HepG2 (cell line): ENCODE measurements at regions not wholly inside any gene's neighbourhood (a gene's known extent, or its start where the extent isn't known, plus 50 kb on each side); places are given as distances from the start of the nearest gene placed in this dataset.

Source experiments
- ATAC-seq: fragments of 200-7000 bp; cut with Tn5 transposase; 3 replicates; pipeline ENCODE4 v1.9.1; 2020; ENCODE audit warnings: mild to moderate bottlenecking, moderate library complexity
- BruUV-seq: library from RNA; stranded (reverse); fragments of 400-500 nt; replicated peaks from 2 replicates; lab custom pipeline; 2021; lab: Mats Ljungman, UMichigan
- CTCF ChIA-PET: fragments of 300-600 bp; formaldehyde crosslinking; extraction: SDS; loops from one replicate; lab custom pipeline; 2021; ENCODE audit warnings: low total read pairs, inconsistent platforms, low intra/inter-chr PET ratio; lab: Yijun Ruan, JAX
- POLR2A ChIA-PET: fragments of 350-600 bp; sonication (Branson Sonifier 250); formaldehyde crosslinking; loops from one replicate; lab custom pipeline; 2020; ENCODE audit warnings: antibody characterized with exemption, inconsistent platforms; lab: Yijun Ruan, JAX
- DNase-seq: peaks from one replicate; pipeline ENCODE4 v3.0.0-alpha.2; 2015; ENCODE audit warnings: low spot score
- FAIRE-seq: peaks from 3 replicates; lab custom pipeline; 2011; peaks lifted over from hg19 to GRCh38; lab: Jason Lieb, UNC
- H2AFZ ChIP-seq: one replicate; pipeline ENCODE4 v1.6.1; 2011; ENCODE audit warnings: low read length, inconsistent platforms
- H3K27ac ChIP-seq: fragments of 300-600 bp; 3 replicates; pipeline ENCODE4 v1.8.0; 2011; ENCODE audit warnings: mixed run types, mild to moderate bottlenecking, mixed read lengths, low read length, inconsistent platforms; ENCODE audit not compliant: insufficient read depth; ENCODE audit errors: extremely low read length
- H3K27me3 ChIP-seq, 2 experiments: fragments of 200-600 bp in 1 of 2; 2 replicates in 1 of 2; 3 replicates in 1 of 2; pipeline versions ENCODE4 v1.6.0 to v1.8.0; 2011; ENCODE audit warnings: low read length in 2 of 2, mild to moderate bottlenecking in 2 of 2, moderate library complexity in 2 of 2, inconsistent platforms in 1 of 2; ENCODE audit not compliant: insufficient read depth in 2 of 2, control insufficient read depth in 1 of 2
- H3K36me3 ChIP-seq, 2 experiments: fragments of 200-600 bp in 1 of 2; replicated peaks in 1 of 2; 2 replicates in 1 of 2; 3 replicates in 1 of 2; pipeline versions ENCODE4 v1.5.1 to v1.8.0; 2011; ENCODE audit warnings: low read length in 2 of 2, inconsistent platforms in 1 of 2; ENCODE audit not compliant: insufficient read depth in 2 of 2, control insufficient read depth in 1 of 2
- H3K4me1 ChIP-seq: 2 replicates; pipeline ENCODE4 v1.5.1; 2012; ENCODE audit warnings: low read length, inconsistent platforms; ENCODE audit not compliant: insufficient read depth
- H3K4me2 ChIP-seq: 2 replicates; pipeline ENCODE4 v1.6.0; 2011; ENCODE audit warnings: low read depth, low read length, inconsistent platforms
- H3K4me3 ChIP-seq, 3 experiments: fragments of 200-600 bp in 1 of 3; sonication (generic), shearing (Covaris generic) in 1 of 3; replicated peaks in 1 of 3; 2 replicates each; pipeline ENCODE4 v1.5.1; 2011 to 2016; ENCODE audit warnings: low read length in 3 of 3, inconsistent platforms in 2 of 3, low read depth in 2 of 3, mild to moderate bottlenecking in 2 of 3, control low read depth in 1 of 3, mixed read lengths in 1 of 3; ENCODE audit not compliant: insufficient read depth in 1 of 3
- H3K79me2 ChIP-seq: one replicate; pipeline ENCODE4 v1.6.1; 2011; ENCODE audit warnings: low read length, inconsistent platforms; ENCODE audit not compliant: insufficient read depth
- H3K9ac ChIP-seq: 2 replicates; pipeline ENCODE4 v1.6.0; 2011; ENCODE audit warnings: mild to moderate bottlenecking, low read depth, low read length, inconsistent platforms; ENCODE audit not compliant: insufficient read depth
- H3K9me3 ChIP-seq: 2 replicates; pipeline ENCODE4 v1.5.1; 2012; ENCODE audit warnings: mild to moderate bottlenecking, low read length
- H4K20me1 ChIP-seq: 2 replicates; pipeline ENCODE4 v1.6.0; 2011; ENCODE audit warnings: inconsistent platforms, mild to moderate bottlenecking, low read length, moderate library complexity; ENCODE audit not compliant: insufficient read depth
- BRF2 ChIP-seq: sonication (generic); formaldehyde crosslinking; IDR thresholded peaks from 2 replicates; pipeline ENCODE4 v1.8.1; 2022; ENCODE audit warnings: mild to moderate bottlenecking, missing genetic modification reagents
- CBX1 ChIP-seq: IDR thresholded peaks from one replicate; pipeline ENCODE4 v1.6.1; 2016; ENCODE audit warnings: antibody characterized with exemption, low read depth
- FOSL2 ChIP-seq: sonication (generic); formaldehyde crosslinking; IDR thresholded peaks from 2 replicates; pipeline ENCODE4 v1.4.0; 2020; ENCODE audit warnings: missing genetic modification reagents
- FOXO1 ChIP-seq: sonication (generic); formaldehyde crosslinking; IDR thresholded peaks from 2 replicates; pipeline ENCODE4 v1.4.0; 2020; ENCODE audit warnings: missing genetic modification reagents
- GATAD1 ChIP-seq: IDR thresholded peaks from 2 replicates; pipeline ENCODE4 v1.6.1; 2016; ENCODE audit warnings: missing genetic modification reagents, missing compliant biosample characterization
- STAT5B ChIP-seq: sonication (generic); formaldehyde crosslinking; IDR thresholded peaks from 2 replicates; pipeline ENCODE4 v1.4.0; 2020; ENCODE audit warnings: missing genetic modification reagents
- TEAD3 ChIP-seq: optimal IDR thresholded peaks from 2 replicates; pipeline ENCODE3; 2016; ENCODE audit warnings: borderline replicate concordance
- THYN1 ChIP-seq: sonication (generic); formaldehyde crosslinking; IDR thresholded peaks from 2 replicates; pipeline ENCODE4 v1.8.1; 2023; ENCODE audit warnings: low read depth, mild to moderate bottlenecking, moderate library complexity, missing genetic modification reagents, borderline replicate concordance
- ZNF264 ChIP-seq: sonication (generic); formaldehyde crosslinking; IDR thresholded peaks from 2 replicates; pipeline ENCODE4 v1.4.0; 2020; ENCODE audit warnings: missing genetic modification reagents
- ZNF512B ChIP-seq: sonication (generic); formaldehyde crosslinking; IDR thresholded peaks from 2 replicates; pipeline ENCODE4 v1.5.1; 2020; ENCODE audit warnings: missing genetic modification reagents, mild to moderate bottlenecking, borderline replicate concordance
- WGBS: methylation state at CpG from one replicate; pipeline ENCODE4 v1.1.6; 2017; ENCODE audit warnings: low lambda C conversion rate; 5-methylcytosine and 5-hydroxymethylcytosine counted together
- in situ Hi-C: cut with HindIII; loops from 2 replicates; pipeline ENCODE4 v1.10.0; 2017; ENCODE audit warnings: low pct_unique_long_range_greater_than_20kb; ENCODE audit not compliant: extremely low pct_ligation_motif_present
- intact Hi-C: fragments of 100-400 bp; cut with micrococcal nuclease; formaldehyde crosslinking; loops from one replicate; pipeline ENCODE4 v1.10.0; 2022; ENCODE audit not compliant: unreplicated experiment

- peaks cover 2% of the 10 kb centered on the region; the same call in 1 of the 2 replicates for H3K9me3 ChIP-seq
- no peak for ATAC-seq
- WGBS, result 0% methylated on average over 3 of the region's 3 CpGs
- H3K4me2 ChIP-seq, result no peak overlapping the region
- peaks cover 18% of the 10 kb centered on the region for H3K4me1 ChIP-seq
- FAIRE-seq, result no peak
- no peak overlapping the region for H3K27ac ChIP-seq
- H3K79me2 ChIP-seq, result no peaks in the 10 kb centered on the region
- no peak overlapping the region for H2AFZ ChIP-seq
- no peak for DNase-seq
- BruUV-seq, result no TSS peak
- intact Hi-C loops (loop anchor here (10.0 kb wide), 1 partner anchor 46 kb away; no protein-coding TSS in a partner anchor), in situ Hi-C loops (no loop called here)
- no peaks in the 10 kb centered on the region for H3K36me3 ChIP-seq
- H3K9ac ChIP-seq, result no peak overlapping the region
- CTCF ChIA-PET, result no interaction called here
- TF ChIP-seq ZNF512B (CRISPR knock-in tag), result no peak
- TF ChIP-seq STAT5B (CRISPR knock-in tag), result no peak
- no peak for TF ChIP-seq CBX1
- no peaks in the 10 kb centered on the region for H4K20me1 ChIP-seq
- H3K4me3 ChIP-seq, result no peak overlapping the region
- POLR2A ChIA-PET, result no interaction called here
- H3K27me3 ChIP-seq, result no peaks in the 10 kb centered on the region
These were observed 167.0 kb downstream of the MDFIC start for GRCh38 chr7:115088893-115089292.

- Histone ChIP-seq H3K79me2 (no peaks in the 10 kb centered on the region), H3K9ac (no peak overlapping the region), H4K20me1 (no peaks in the 10 kb centered on the region), H3K27me3 (no peaks in the 10 kb centered on the region), H3K36me3 (no peaks in the 10 kb centered on the region), H2AFZ (no peak overlapping the region), H3K4me3 (no peak overlapping the region), H3K9me3 (peaks cover 7% of the 10 kb centered on the region; the same call in 1 of the 2 replicates), H3K4me1 (peaks cover 17% of the 10 kb centered on the region), H3K27ac (no peak overlapping the region), H3K4me2 (no peak overlapping the region)
- DNase-seq (peak; percentile 31), ATAC-seq (no peak), FAIRE-seq (no peak)
- WGBS, result 35% methylated on average over 2 of the region's 2 CpGs
- CTCF ChIA-PET, result no interaction called here
- intact Hi-C loops (loop anchor here (10.0 kb wide), 1 partner anchor 47 kb away; no protein-coding TSS in a partner anchor), in situ Hi-C loops (no loop called here)
- no TSS peak for BruUV-seq
- POLR2A ChIA-PET, result no interaction called here
- TF ChIP-seq ZNF264, result no peak
- TF ChIP-seq FOXO1 (CRISPR knock-in tag), result no peak
- TF ChIP-seq GATAD1, result no peak
- no peak for TF ChIP-seq THYN1 (CRISPR knock-in tag)
- no peak for TF ChIP-seq BRF2 (CRISPR knock-in tag)
- TF ChIP-seq FOSL2 (CRISPR knock-in tag), result peak; percentile 61
- peak; percentile 34 for TF ChIP-seq TEAD3 (CRISPR knock-in tag)
These were observed 165.5 kb downstream of the MDFIC start for GRCh38 chr7:115087437-115087836.
